ENCODE measurements at regions not wholly inside any gene's neighbourhood (a gene's known extent, or its start where the extent isn't known, plus 50 kb on each side); places are given as distances from the start of the nearest gene placed in this dataset.

DNA sequence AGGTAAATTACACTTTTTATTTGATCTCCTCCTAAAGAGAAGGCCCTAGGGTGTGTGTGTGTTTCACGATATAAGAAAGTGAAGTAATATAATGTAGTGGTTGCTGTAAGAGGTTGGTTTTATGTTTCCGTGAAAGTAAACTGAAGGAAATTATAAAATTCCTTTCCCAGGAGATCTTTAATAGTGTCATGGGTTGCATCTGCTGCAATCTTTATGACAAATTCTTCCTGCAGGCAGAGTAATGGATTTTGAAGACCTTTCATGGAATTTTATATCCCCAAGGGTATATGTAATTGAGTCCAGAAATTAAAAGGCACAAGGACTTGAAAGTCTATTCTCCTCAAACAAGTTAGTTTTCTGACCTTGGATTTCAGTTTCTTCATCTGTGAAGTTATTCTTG is 538.6 kb downstream of the ANKRD50 start:
- H3K4me1 ChIP-seq = no peaks in the 10 kb centered on the region
- H3K4me3 ChIP-seq = no peak overlapping the region
- no peak for DNase-seq
- WGBS, 2 donors = 69 to 89% methylated on average over 2 of the region's 2 CpGs
- H3K27me3 ChIP-seq = no peaks in the 10 kb centered on the region
- FAIRE-seq = no peak
- TF ChIP-seq, protein P1, sequence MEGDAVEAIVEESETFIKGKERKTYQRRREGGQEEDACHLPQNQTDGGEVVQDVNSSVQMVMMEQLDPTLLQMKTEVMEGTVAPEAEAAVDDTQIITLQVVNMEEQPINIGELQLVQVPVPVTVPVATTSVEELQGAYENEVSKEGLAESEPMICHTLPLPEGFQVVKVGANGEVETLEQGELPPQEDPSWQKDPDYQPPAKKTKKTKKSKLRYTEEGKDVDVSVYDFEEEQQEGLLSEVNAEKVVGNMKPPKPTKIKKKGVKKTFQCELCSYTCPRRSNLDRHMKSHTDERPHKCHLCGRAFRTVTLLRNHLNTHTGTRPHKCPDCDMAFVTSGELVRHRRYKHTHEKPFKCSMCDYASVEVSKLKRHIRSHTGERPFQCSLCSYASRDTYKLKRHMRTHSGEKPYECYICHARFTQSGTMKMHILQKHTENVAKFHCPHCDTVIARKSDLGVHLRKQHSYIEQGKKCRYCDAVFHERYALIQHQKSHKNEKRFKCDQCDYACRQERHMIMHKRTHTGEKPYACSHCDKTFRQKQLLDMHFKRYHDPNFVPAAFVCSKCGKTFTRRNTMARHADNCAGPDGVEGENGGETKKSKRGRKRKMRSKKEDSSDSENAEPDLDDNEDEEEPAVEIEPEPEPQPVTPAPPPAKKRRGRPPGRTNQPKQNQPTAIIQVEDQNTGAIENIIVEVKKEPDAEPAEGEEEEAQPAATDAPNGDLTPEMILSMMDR (IDR thresholded peaks at IDR 0.05) = no peak
- no peaks in the 10 kb centered on the region for H3K36me3 ChIP-seq
- H3K9me3 ChIP-seq = no peaks in the 10 kb centered on the region
- H3K27ac ChIP-seq = no peak overlapping the region
- ATAC-seq = no peak
- intact Hi-C loops (cut with DNase I) = no loop called here

DNA sequence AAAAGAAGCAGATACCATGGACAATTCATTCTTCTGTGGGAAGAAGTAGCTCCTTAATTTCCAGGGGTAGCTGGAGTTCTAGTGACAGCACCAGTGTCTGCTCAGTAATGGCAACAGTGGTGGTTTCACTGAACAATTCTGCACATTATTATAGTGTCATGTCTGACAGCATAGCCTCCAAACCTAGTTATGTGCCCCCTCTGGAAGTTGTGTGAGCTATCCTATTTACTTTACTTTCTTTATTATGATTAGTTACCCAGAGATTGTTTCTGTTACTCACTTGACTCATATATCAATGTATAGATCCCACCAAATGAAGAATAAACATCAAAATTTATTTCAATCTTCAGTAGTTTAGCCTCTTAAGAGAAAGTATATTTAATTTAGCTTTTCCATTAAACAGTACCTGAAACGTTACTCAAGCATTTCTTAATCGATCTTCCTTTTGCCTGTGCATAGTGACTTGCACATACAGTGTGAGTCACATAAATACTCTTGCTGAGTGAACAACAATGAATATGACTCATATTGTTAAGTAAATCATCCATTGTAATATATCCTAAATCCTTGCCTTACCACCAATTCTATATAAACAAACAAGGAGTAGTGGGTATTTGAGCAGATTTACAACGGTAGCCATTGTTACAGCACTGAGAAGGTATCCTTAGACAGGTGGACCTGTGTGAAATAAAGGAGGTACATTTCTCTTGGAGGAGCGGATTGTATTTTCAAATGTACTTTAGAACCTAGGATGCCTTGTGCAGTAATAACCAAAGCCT is 534.7 kb downstream of the ANKRD50 start:
- no peak overlapping the region for H3K27ac ChIP-seq
- FAIRE-seq (no peak), DNase-seq (no peak), ATAC-seq (peak in 1 of 4 donors; percentile 37)
- no peak overlapping the region for H3K4me3 ChIP-seq
- TF ChIP-seq, protein P1 (IDR thresholded peaks at IDR 0.05) = no peak
- H3K9me3 ChIP-seq = no peaks in the 10 kb centered on the region
- WGBS, 2 donors = 78 to 90% methylated on average over 4 of the region's 4 CpGs
- intact Hi-C loops (cut with DNase I) = no loop called here
- no peaks in the 10 kb centered on the region for H3K4me1 ChIP-seq
- no peaks in the 10 kb centered on the region for H3K27me3 ChIP-seq
- H3K36me3 ChIP-seq = no peaks in the 10 kb centered on the region

DNA sequence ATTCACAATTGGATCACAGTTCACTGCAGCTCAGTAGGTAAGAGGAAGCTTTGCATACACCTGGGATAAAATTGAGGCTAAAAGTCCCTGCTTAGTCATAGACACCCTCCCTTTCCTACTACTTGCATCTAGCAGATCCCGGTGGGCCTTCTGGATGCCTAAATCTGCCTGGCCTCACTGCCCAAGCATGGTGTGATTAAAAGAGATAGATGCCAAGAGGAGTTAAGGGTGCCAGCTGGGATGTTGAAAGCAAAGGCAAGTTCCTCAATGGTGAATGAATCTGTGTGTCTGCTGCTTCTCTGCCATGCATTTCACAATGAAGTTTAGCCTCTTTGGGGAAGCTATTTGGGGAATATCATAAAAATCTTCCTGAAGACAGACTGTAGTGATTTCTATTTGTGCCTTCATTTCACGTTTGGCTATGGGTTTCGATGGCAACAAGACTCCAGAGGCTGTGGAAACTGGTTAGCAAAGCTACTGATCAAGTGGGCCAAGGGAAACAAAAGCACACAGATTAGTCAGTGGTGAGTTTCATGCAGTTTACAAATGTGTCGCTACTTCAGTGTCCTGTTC is 534.0 kb downstream of the ANKRD50 start:
- no peaks in the 10 kb centered on the region for H3K27me3 ChIP-seq
- ATAC-seq (peak in 1 of 4 donors; percentile 32), DNase-seq (no peak), FAIRE-seq (no peak)
- intact Hi-C loops (cut with DNase I) = no loop called here
- no peak overlapping the region for H3K27ac ChIP-seq
- TF ChIP-seq, protein P1 (IDR thresholded peaks at IDR 0.05) = no peak
- no peaks in the 10 kb centered on the region for H3K36me3 ChIP-seq
- no peak overlapping the region for H3K4me3 ChIP-seq
- H3K4me1 ChIP-seq = no peaks in the 10 kb centered on the region
- no peaks in the 10 kb centered on the region for H3K9me3 ChIP-seq
- 74 to 79% methylated on average over 4 of the region's 4 CpGs for WGBS, 2 donors

DNA sequence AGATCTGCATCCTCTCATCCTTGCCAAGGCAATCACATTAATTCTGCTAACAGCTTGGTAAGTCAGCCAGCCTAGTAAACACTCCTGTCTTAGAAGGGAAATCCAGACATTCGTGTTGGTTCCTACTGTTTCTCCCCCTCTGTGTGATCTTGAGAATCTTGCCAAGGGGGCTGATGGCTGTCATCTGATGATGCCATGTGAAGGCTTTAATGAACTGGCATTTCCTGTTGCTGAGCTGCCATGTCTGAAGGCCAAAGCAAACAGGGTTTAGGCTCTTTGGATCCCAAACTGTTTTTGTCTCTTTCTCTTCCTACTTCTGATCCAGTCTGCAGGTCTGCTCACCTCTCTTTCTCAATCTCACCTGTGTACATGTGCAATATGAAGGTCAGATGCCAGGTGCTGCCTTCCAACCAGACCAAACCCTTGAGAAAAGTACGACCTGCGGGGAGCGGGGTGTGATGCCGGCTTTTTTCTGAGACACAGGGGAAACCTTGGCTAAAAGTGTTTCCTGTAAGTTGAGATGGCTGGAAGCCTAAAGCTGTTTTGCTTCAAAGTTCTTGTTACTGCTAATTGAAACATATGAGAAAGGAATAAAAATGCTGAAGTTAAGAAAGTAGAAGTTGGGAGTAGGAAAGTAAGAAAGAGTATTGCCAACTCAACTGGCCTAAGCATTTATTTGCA is 532.9 kb downstream of the ANKRD50 start:
- FAIRE-seq = no peak
- TF ChIP-seq, protein P1 (IDR thresholded peaks at IDR 0.05) = no peak
- Histone ChIP-seq H3K4me3 (no peak overlapping the region), H3K27me3 (no peaks in the 10 kb centered on the region), H3K36me3 (no peaks in the 10 kb centered on the region), H3K4me1 (no peaks in the 10 kb centered on the region), H3K27ac (no peak overlapping the region), H3K9me3 (no peaks in the 10 kb centered on the region)
- intact Hi-C loops (cut with DNase I) = no loop called here
- WGBS, 2 donors = 40 to 47% methylated on average over 5 of the region's 5 CpGs
- no peak for DNase-seq
- no peak for ATAC-seq

All from pancreas (tissue), 10 donors.